Heart right ventricle (tissue), 16 donors: ENCODE measurements at regions not wholly inside any gene's neighbourhood (a gene's known extent, or its start where the extent isn't known, plus 50 kb on each side); places are given as distances from the start of the nearest gene placed in this dataset.

Experiments
- ATAC-seq, 8 donors: fragments of 200-7000 bp; cut with Tn5 transposase; one replicate each; pipeline ENCODE4 v1.9.1; 2020; ENCODE audit warnings: mild to moderate bottlenecking in 8 of 8, moderate library complexity in 8 of 8, moderate number of reproducible peaks in 1 of 8
- DNase-seq, 2 donors: peaks; one replicate each; pipeline ENCODE4 v3.0.0-alpha.2; 2020
- H3K27ac ChIP-seq, 10 donors: fragments of 200-600 bp; sonication (generic) in 2 of 10; one replicate each; pipeline versions ENCODE4 v1.5.0 to v1.8.0; 2020 to 2022; ENCODE audit warnings: mild to moderate bottlenecking in 3 of 10
- H3K27me3 ChIP-seq, 7 donors: fragments of 200-600 bp; one replicate each; pipeline ENCODE4 v1.8.0; 2021 to 2022; ENCODE audit warnings: mild to moderate bottlenecking in 2 of 7
- H3K36me3 ChIP-seq, 9 donors: fragments of 200-600 bp; sonication (generic) in 1 of 9; one replicate each; pipeline versions ENCODE4 v1.5.0 to v1.8.0; 2020 to 2022; ENCODE audit warnings: mild to moderate bottlenecking in 2 of 9
- H3K4me1 ChIP-seq, 9 donors: fragments of 200-600 bp; sonication (generic) in 1 of 9; one replicate each; pipeline versions ENCODE4 v1.5.0 to v1.8.0; 2020 to 2022; ENCODE audit warnings: mild to moderate bottlenecking in 4 of 9
- H3K4me3 ChIP-seq, 10 donors: fragments of 200-600 bp; sonication (generic) in 2 of 10; one replicate each; pipeline versions ENCODE4 v1.5.0 to v1.8.0; 2020 to 2022; ENCODE audit warnings: mild to moderate bottlenecking in 7 of 10, moderate library complexity in 2 of 10
- H3K9me3 ChIP-seq, 11 donors: fragments of 200-600 bp in 10 of 11; sonication (generic) in 2 of 11; one replicate each; pipeline versions ENCODE4 v1.5.0 to v1.8.0; 2013 to 2022; ENCODE audit warnings: mild to moderate bottlenecking in 2 of 11, control low read depth in 1 of 11, moderate library complexity in 1 of 11
- CTCF ChIP-seq, 9 donors: fragments of 200-600 bp; sonication (generic) in 2 of 9; IDR thresholded peaks; one replicate each; pipeline versions ENCODE4 v1.5.0 to v1.8.0; 2021 to 2022; ENCODE audit warnings: antibody characterized with exemption in 9 of 9, mild to moderate bottlenecking in 5 of 9, moderate library complexity in 1 of 9
- WGBS, 2 donors: extraction: QIAGEN DNeasy Blood & Tissue Kit; methylation state at CpG; one replicate each; pipeline ENCODE4 v1.1.7; 2013; ENCODE audit warnings: inconsistent platforms in 1 of 2; 5-methylcytosine and 5-hydroxymethylcytosine counted together
- intact Hi-C, 10 donors: fragments of 100-400 bp; cut with DNase I; formaldehyde crosslinking; loops; one replicate each; pipeline versions ENCODE4 v1.11.1 to v1.14.2; 2022
- donor health status: Arrhythmogenic right ventricular cardiomyopathy.
- donor health status: ischemic (EF 13 %, LVEDD 7.1; RV severe dilation, severe dysfunction).
- donor health status: healthy with polysubstance abuse.
- donor health status: DM: no; HTN: yes; CAD: no.
- donor health status: DM: no; HTN: no; CAD: no.
- donor health status: ischemic (EF 25% LVEDD 6.9; RV normal size, moderate dysfunction).
- donor health status: ischemic (EF 25% LVEDD 5.7; RV mildly dilated, moderate dysfunction).
- donor health status: healthy.
- donor health status: DM: yes; HTN: yes; CAD: no.
- donor health status: Ischemic cardiomyopathy.
- donor health status: ischemic (EF 35%, LVEDD 5.7; RV mildly dilated, moderate dysfunction).
- donor health status: nonischemic (EF 11% LVEDD 7.7; RV severe dilation, severe dysfunction).
- donor health status: DM: yes; HTN: yes; CAD: no.
- donor health status: PGD.
- donor health status: ischemic (EF 29% LVEDD 5.4; RV normal size, mild dysfunction).
- donor health status: nonischemic (EF 23%, LVEDD 6.1; RV moderate dilation, normal function).

GRCh38 chr11:11220786-11221185 is 132.3 kb downstream of the CSNK2A3 start:
- no peak for TF ChIP-seq CTCF (IDR thresholded peaks at IDR 0.05)
- 90% methylated on average over 9 of the region's 9 CpGs for WGBS, 2 donors
- Histone ChIP-seq H3K4me1 (peaks cover 0 to 17% (median 7%) of the 10 kb centered on the region in 9 donors), H3K9me3 (no peaks in the 10 kb centered on the region), H3K27ac (no peak overlapping the region), H3K36me3 (no peaks in the 10 kb centered on the region), H3K27me3 (no peaks in the 10 kb centered on the region), H3K4me3 (no peak overlapping the region)
- intact Hi-C loops = loop anchor here in 1 of 10 donors (10.0 kb wide), 1 partner anchor 146 kb away; no protein-coding TSS in a partner anchor
- ATAC-seq (no peak), DNase-seq (no peak)

DNA sequence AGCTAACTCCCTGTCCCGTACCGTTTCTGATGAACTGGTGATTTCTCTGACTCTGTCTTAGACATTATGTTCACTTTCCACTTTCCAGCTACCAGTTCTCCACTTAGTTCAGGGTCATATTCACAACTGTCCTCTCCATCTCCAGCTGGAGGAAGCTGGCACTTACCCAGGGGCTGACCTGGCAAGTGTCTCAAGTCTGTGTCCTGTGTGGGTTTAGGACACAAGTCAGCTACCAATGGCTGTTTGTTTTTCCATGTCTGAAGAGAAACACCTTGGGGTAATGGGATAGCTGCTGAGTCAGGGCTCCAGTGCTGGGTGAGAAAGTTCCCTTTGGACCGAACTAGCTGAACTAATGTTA is 134.4 kb downstream of the CSNK2A3 start:
- ATAC-seq = peak; percentile 43 to 85 (median 65)
- DNase-seq = peak; percentile 29 to 61
- H3K27ac ChIP-seq = no peak overlapping the region

DNA sequence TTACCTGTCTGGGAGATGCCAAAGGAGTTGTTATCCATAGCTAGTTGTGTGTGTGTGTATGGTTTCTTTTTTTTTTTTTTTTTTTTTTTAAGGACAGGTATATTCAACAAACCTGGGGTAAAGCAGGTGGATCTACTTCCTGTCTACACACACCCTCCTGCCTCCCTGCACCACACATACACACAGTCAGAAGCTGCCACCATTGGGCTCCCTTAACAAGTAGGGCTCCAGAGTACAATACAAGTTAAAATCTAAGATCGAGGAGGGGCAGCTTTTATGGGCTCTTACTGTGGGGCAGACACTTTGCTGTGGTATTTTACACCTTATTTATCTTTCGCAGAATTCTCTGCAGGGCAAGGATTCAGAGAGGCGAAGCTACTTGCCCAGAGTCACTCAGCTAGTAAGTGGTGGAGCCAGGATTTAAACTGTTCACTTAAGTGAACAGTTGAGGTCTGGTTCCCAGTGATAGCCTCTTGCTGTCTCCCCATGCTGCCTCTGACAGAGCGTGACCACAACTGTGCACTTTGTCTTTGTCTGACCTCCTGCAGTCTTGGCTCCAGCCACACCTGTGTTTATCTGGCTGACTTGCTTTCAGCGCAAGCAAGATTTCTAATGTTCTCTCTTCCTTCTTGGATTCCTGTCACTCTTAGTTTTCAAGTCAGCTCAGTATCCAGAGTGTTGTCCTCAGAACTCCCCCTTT is 135.0 kb downstream of the CSNK2A3 start:
- peak in 3 of 8 donors; percentile 19 to 44 (median 38) for ATAC-seq
- H3K27ac ChIP-seq = no peak overlapping the region
- 81 to 82% methylated on average over 5 of the region's 5 CpGs for WGBS, 2 donors
- H3K4me3 ChIP-seq = no peak overlapping the region
- H3K27me3 ChIP-seq = no peaks in the 10 kb centered on the region
- intact Hi-C loops = no loop called here
- no peak for DNase-seq
- H3K36me3 ChIP-seq = no peaks in the 10 kb centered on the region
- no peak for TF ChIP-seq CTCF (IDR thresholded peaks at IDR 0.05)
- peaks cover 0 to 24% (median 7%) of the 10 kb centered on the region in 9 donors for H3K4me1 ChIP-seq
- no peaks in the 10 kb centered on the region for H3K9me3 ChIP-seq

More for the DNA sequence above, 134.4 kb downstream of the CSNK2A3 start:
- H3K4me1 ChIP-seq = peaks cover 0 to 24% (median 7%) of the 10 kb centered on the region in 9 donors
- intact Hi-C loops = no loop called here
- no peaks in the 10 kb centered on the region for H3K27me3 ChIP-seq
- H3K4me3 ChIP-seq = no peak overlapping the region
- H3K9me3 ChIP-seq = no peaks in the 10 kb centered on the region
- 39 to 46% methylated on average over 3 of the region's 3 CpGs for WGBS, 2 donors
- H3K36me3 ChIP-seq = no peaks in the 10 kb centered on the region
- no peak for TF ChIP-seq CTCF (IDR thresholded peaks at IDR 0.05)

GRCh38 chr11:11217289-11217928 is 135.6 kb downstream of the CSNK2A3 start:
- no peaks in the 10 kb centered on the region for H3K27me3 ChIP-seq
- intact Hi-C loops = no loop called here
- no peak overlapping the region for H3K27ac ChIP-seq
- ATAC-seq = no peak
- WGBS, 2 donors = 88 to 89% methylated on average over 9 of the region's 9 CpGs
- H3K4me1 ChIP-seq = peaks cover 0 to 24% (median 7%) of the 10 kb centered on the region in 9 donors
- DNase-seq = no peak
- H3K36me3 ChIP-seq = no peaks in the 10 kb centered on the region
- H3K9me3 ChIP-seq = no peaks in the 10 kb centered on the region
- no peak for TF ChIP-seq CTCF (IDR thresholded peaks at IDR 0.05)
- no peak overlapping the region for H3K4me3 ChIP-seq
